HCT116 (cell line): ENCODE measurements at regions not wholly inside any gene's neighbourhood (a gene's known extent, or its start where the extent isn't known, plus 50 kb on each side); places are given as distances from the start of the nearest gene placed in this dataset.

Source experiments
- ATAC-seq: fragments of 200-7000 bp; cut with Tn5 transposase; 2 replicates; pipeline ENCODE4 v1.9.1; 2020; ENCODE audit warnings: mild to moderate bottlenecking, moderate library complexity
- BruUV-seq: library from RNA; stranded (reverse); fragments of 400-500 nt; replicated peaks from 2 replicates; lab custom pipeline; 2021; lab: Mats Ljungman, UMichigan
- CTCF ChIA-PET: fragments of 300-600 bp; sonication (Branson Sonifier 250); formaldehyde crosslinking; loops from one replicate; lab custom pipeline; 2021; ENCODE audit warnings: antibody characterized with exemption; lab: Charles Lee
- POLR2A ChIA-PET: fragments of 300-600, 350-600 bp; sonication (Branson Sonifier 250); formaldehyde crosslinking; loops from one replicate; lab custom pipeline; 2021; ENCODE audit warnings: antibody characterized with exemption; lab: Charles Lee
- RAD21 ChIA-PET, 2 experiments: fragments of 300-600 bp; sonication (Branson Sonifier 250); formaldehyde crosslinking; loops; one replicate each; lab custom pipeline; 2023; ENCODE audit warnings: low total read pairs in 2 of 2; ENCODE audit not compliant: uncharacterized antibody in 2 of 2, unreplicated experiment in 2 of 2, low non-redundant PET in 1 of 2; lab: Charles Lee
- DNase-seq: peaks from one replicate; pipeline ENCODE4 v3.0.0-alpha.2; 2010; ENCODE audit warnings: low read depth, low spot score
- H2AFZ ChIP-seq: fragments of 200-600 bp; shearing (Covaris generic), sonication (generic); 2 replicates; pipeline ENCODE4 v1.6.1; 2017; ENCODE audit warnings: low read depth, mixed run types, mixed read lengths, antibody characterized with exemption, low read length; ENCODE audit not compliant: poor library complexity, severe bottlenecking
- H3K27ac ChIP-seq: 2 replicates; pipeline ENCODE4 v1.5.1; 2012; ENCODE audit warnings: low read depth, low read length
- H3K27me3 ChIP-seq: fragments of 200-600 bp; sonication (generic); 2 replicates; pipeline ENCODE4 v1.6.1; 2016; ENCODE audit warnings: mixed run types, low read length, mixed read lengths; ENCODE audit not compliant: insufficient read depth
- H3K36me3 ChIP-seq, 2 experiments: fragments of 200-500 bp in 1 of 2; fragments of 200-600 bp in 1 of 2; sonication (Bioruptor generic) in 1 of 2; sonication (generic) in 1 of 2; 2 replicates each; pipeline versions ENCODE4 v1.5.1 to v1.6.1; 2014 to 2016; ENCODE audit warnings: low read length in 2 of 2, inconsistent platforms in 1 of 2, mixed read lengths in 1 of 2, mixed run types in 1 of 2; ENCODE audit not compliant: insufficient read depth in 2 of 2, control insufficient read depth in 1 of 2
- H3K4me1 ChIP-seq, 2 experiments: fragments of 200-600 bp in 1 of 2; sonication (generic) in 1 of 2; 2 replicates each; pipeline versions ENCODE4 v1.5.1 to v1.6.1; 2012 to 2017; ENCODE audit warnings: low read length in 2 of 2, inconsistent platforms in 1 of 2, mild to moderate bottlenecking in 1 of 2, mixed read lengths in 1 of 2, mixed run types in 1 of 2, moderate library complexity in 1 of 2; ENCODE audit not compliant: insufficient read depth in 2 of 2, control insufficient read depth in 1 of 2
- H3K4me2 ChIP-seq: fragments of 200-600 bp; sonication (generic); 2 replicates; pipeline ENCODE4 v1.6.1; 2017; ENCODE audit warnings: mixed run types, low read length, mixed read lengths
- H3K4me3 ChIP-seq, 2 experiments: fragments of 200-600 bp in 1 of 2; sonication (generic) in 1 of 2; replicated peaks in 1 of 2; 2 replicates each; pipeline ENCODE4 v1.5.1; 2011 to 2016; ENCODE audit warnings: low read length in 2 of 2, control low read depth in 1 of 2, low read depth in 1 of 2, mild to moderate bottlenecking in 1 of 2, mixed read lengths in 1 of 2, mixed run types in 1 of 2
- H3K79me2 ChIP-seq: fragments of 200-600 bp; sonication (generic); 2 replicates; pipeline ENCODE4 v1.6.1; 2017; ENCODE audit warnings: mild to moderate bottlenecking, mixed run types, low read length, moderate library complexity, mixed read lengths; ENCODE audit not compliant: insufficient read depth
- H3K9ac ChIP-seq: fragments of 200-600 bp; sonication (generic); 2 replicates; pipeline ENCODE4 v1.6.1; 2016; ENCODE audit warnings: low read length, mixed read lengths
- H3K9me2 ChIP-seq: fragments of 200-600 bp; sonication (generic), shearing (Covaris generic); 2 replicates; pipeline ENCODE4 v1.6.1; 2017; ENCODE audit warnings: mixed run types, mild to moderate bottlenecking, moderate library complexity; ENCODE audit not compliant: insufficient read depth
- H3K9me3 ChIP-seq, 2 experiments: fragments of 200-500 bp in 1 of 2; fragments of 200-600 bp in 1 of 2; sonication (Bioruptor generic) in 1 of 2; sonication (generic) in 1 of 2; 2 replicates each; pipeline ENCODE4 v1.6.1; 2014 to 2017; ENCODE audit warnings: low read length in 2 of 2, mixed read lengths in 2 of 2, inconsistent platforms in 1 of 2, low read depth in 1 of 2, mild to moderate bottlenecking in 1 of 2, mixed run types in 1 of 2, moderate library complexity in 1 of 2; ENCODE audit not compliant: control insufficient read depth in 1 of 2, insufficient read depth in 1 of 2
- H4K20me1 ChIP-seq: fragments of 200-600 bp; sonication (generic), shearing (Covaris generic); 2 replicates; pipeline ENCODE4 v1.6.1; 2017; ENCODE audit warnings: mixed run types, mild to moderate bottlenecking, moderate library complexity; ENCODE audit not compliant: insufficient read depth
- ATF3 ChIP-seq: IDR thresholded peaks from 2 replicates; pipeline ENCODE4 v1.6.1; 2012
- CEBPB ChIP-seq: IDR thresholded peaks from 2 replicates; pipeline ENCODE4 v1.6.1; 2012; ENCODE audit warnings: low read depth
- EGR1 ChIP-seq: IDR thresholded peaks from 2 replicates; pipeline ENCODE4 v1.6.1; 2012; ENCODE audit warnings: low read depth
- ELF1 ChIP-seq: IDR thresholded peaks from 2 replicates; pipeline ENCODE4 v1.6.1; 2012; ENCODE audit warnings: low read depth, borderline replicate concordance
- EZH2 ChIP-seq: fragments of 200-600 bp; sonication (generic); IDR thresholded peaks from 2 replicates; pipeline ENCODE4 v1.6.1; 2017; ENCODE audit warnings: antibody characterized with exemption, mixed run types
- EZH2phosphoT487 ChIP-seq: fragments of 200-600 bp; IDR thresholded peaks from 2 replicates; pipeline ENCODE4 v1.6.1; 2018; ENCODE audit warnings: antibody characterized with exemption, borderline replicate concordance
- FOSL1 ChIP-seq: IDR thresholded peaks from 2 replicates; pipeline ENCODE4 v1.6.1; 2012; ENCODE audit warnings: low read depth
- POLR2A ChIP-seq: IDR thresholded peaks from 2 replicates; pipeline ENCODE4 v1.7.0; 2011; ENCODE audit warnings: borderline replicate concordance; ENCODE audit not compliant: insufficient read depth, insufficient read length; ENCODE audit errors: extremely low read depth
- POLR2AphosphoS5 ChIP-seq: IDR thresholded peaks from 2 replicates; pipeline ENCODE4 v1.6.1; 2011; ENCODE audit warnings: mild to moderate bottlenecking, low read depth, low read length, moderate library complexity
- REST ChIP-seq: IDR thresholded peaks from 2 replicates; pipeline ENCODE4 v1.6.1; 2012; ENCODE audit warnings: low read depth
- SIN3A ChIP-seq: IDR thresholded peaks from 2 replicates; pipeline ENCODE4 v1.6.1; 2012; ENCODE audit warnings: low read depth
- SP1 ChIP-seq: IDR thresholded peaks from 2 replicates; pipeline ENCODE4 v1.6.1; 2012; ENCODE audit warnings: low read depth
- SRF ChIP-seq: IDR thresholded peaks from 2 replicates; pipeline ENCODE4 v1.6.1; 2012; ENCODE audit warnings: low read depth
- TCF7L2 ChIP-seq: IDR thresholded peaks from 2 replicates; pipeline ENCODE4 v1.7.0; 2011; ENCODE audit warnings: borderline replicate concordance, inconsistent platforms; ENCODE audit not compliant: insufficient read depth, insufficient read length; ENCODE audit errors: extremely low read depth
- ZBTB33 ChIP-seq: IDR thresholded peaks from 2 replicates; pipeline ENCODE4 v1.6.1; 2011; ENCODE audit warnings: mild to moderate bottlenecking, low read length, moderate library complexity; ENCODE audit not compliant: insufficient replicate concordance; ENCODE audit errors: extremely low read depth
- ZFX ChIP-seq: fragments of 450-650 bp; IDR thresholded peaks from 2 replicates; pipeline ENCODE4 v1.6.1; 2017
- ZNF274 ChIP-seq: fragments of 200-500 bp; sonication (Bioruptor generic); IDR thresholded peaks from 2 replicates; pipeline ENCODE4 v1.6.1; 2014; ENCODE audit warnings: mild to moderate bottlenecking, low read depth, low read length, inconsistent platforms
- intact Hi-C: fragments of 100-400 bp; cut with micrococcal nuclease; formaldehyde crosslinking; loops from 2 replicates; pipeline ENCODE4 v1.10.0; 2022
- TF ChIP-seq, protein P1 (sequence below): IDR thresholded peaks from 2 replicates; pipeline ENCODE4 v1.6.1; 2012

GRCh38 chr5:28666110-28666509 is 1627.7 kb upstream of the CDH9 start (continued):
- no peak for TF ChIP-seq CEBPB
- TF ChIP-seq, protein P1, sequence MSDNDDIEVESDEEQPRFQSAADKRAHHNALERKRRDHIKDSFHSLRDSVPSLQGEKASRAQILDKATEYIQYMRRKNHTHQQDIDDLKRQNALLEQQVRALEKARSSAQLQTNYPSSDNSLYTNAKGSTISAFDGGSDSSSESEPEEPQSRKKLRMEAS = no peak
- no peak for TF ChIP-seq FOSL1

DNA sequence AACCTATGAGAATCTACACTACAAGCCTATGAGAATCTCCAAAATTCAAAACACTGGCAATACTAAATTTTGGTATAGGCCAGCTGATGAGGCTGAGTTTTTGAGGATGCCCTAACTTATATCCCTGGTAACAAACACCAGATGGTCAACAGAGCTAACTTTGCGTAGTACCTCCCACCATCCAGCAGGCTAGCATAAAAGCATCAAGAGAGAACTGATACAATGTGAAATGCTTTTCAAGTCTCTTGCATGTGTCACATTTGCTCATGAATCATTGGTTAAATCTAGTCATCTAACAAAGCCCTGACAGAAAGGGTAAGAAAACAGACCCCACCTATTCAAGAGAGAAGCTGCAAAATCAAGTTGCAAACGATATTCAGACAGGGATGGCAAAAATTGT is 1609.7 kb upstream of the CDH9 start:
- H3K27me3 ChIP-seq = no peaks in the 10 kb centered on the region
- no peaks in the 10 kb centered on the region for H3K79me2 ChIP-seq
- no peaks in the 10 kb centered on the region for H3K9me2 ChIP-seq
- no peak overlapping the region for H3K4me3 ChIP-seq
- TF ChIP-seq SIN3A = no peak
- no peak for TF ChIP-seq POLR2AphosphoS5
- TF ChIP-seq EZH2 = no peak
- TF ChIP-seq ZBTB33 = no peak
- no peak for TF ChIP-seq ZFX
- no peak for TF ChIP-seq ATF3
- TF ChIP-seq EGR1 = no peak
- no peak for TF ChIP-seq TCF7L2
- TF ChIP-seq CEBPB = no peak
- TF ChIP-seq ZNF274 = no peak
- TF ChIP-seq EZH2phosphoT487 = no peak
- TF ChIP-seq FOSL1 = no peak
- no peak for TF ChIP-seq SRF
- TF ChIP-seq SP1 = no peak
- TF ChIP-seq POLR2A = no peak
- no peak for TF ChIP-seq REST
- TF ChIP-seq ELF1 = no peak
- H3K9ac ChIP-seq = no peak overlapping the region
- H2AFZ ChIP-seq = no peak overlapping the region
- H3K4me1 ChIP-seq = no peaks in the 10 kb centered on the region
- no peaks in the 10 kb centered on the region for H4K20me1 ChIP-seq
- intact Hi-C loops = no loop called here
- RAD21 ChIA-PET = no interaction called here
- ATAC-seq (no peak), DNase-seq (no peak)
- POLR2A ChIA-PET = no interaction called here
- H3K27ac ChIP-seq = no peak overlapping the region
- no peak overlapping the region for H3K4me2 ChIP-seq
- CTCF ChIA-PET = no interaction called here
- no peaks in the 10 kb centered on the region for H3K36me3 ChIP-seq
- no TSS peak for BruUV-seq
- peaks cover 0 to 18% of the 10 kb centered on the region in 2 experiments; a peak in 2 of 4 replicates for H3K9me3 ChIP-seq
